BLaER1 treated with 17β-estradiol and CSF1 and Interleukin-3, amounts not matched to agents 10 nM and 100 nM (cell line): ENCODE measurements at regions not wholly inside any gene's neighbourhood (a gene's known extent, or its start where the extent isn't known, plus 50 kb on each side); places are given as distances from the start of the nearest gene placed in this dataset.
"Not testable (repeated sequence)": the region's sequence is repeated elsewhere in the genome, so short reads cannot be mapped to it uniquely, and the experiment has no call there.

ENCODE experiments used
- H3K27ac ChIP-seq, 11 experiments: shearing (Covaris generic); formaldehyde crosslinking; 2 replicates each; pipeline ENCODE4 v1.8.1; 2022
- H3K27me3 ChIP-seq, 11 experiments: shearing (Covaris generic); formaldehyde crosslinking; 2 replicates each; pipeline ENCODE4 v1.8.1; 2022
- H3K36me3 ChIP-seq, 11 experiments: shearing (Covaris generic); formaldehyde crosslinking; 2 replicates each; pipeline ENCODE4 v1.8.1; 2022
- H3K4me1 ChIP-seq, 10 experiments: shearing (Covaris generic); formaldehyde crosslinking; 2 replicates each; pipeline ENCODE4 v1.8.1; 2022
- H3K4me2 ChIP-seq, 11 experiments: shearing (Covaris generic); formaldehyde crosslinking; 2 replicates each; pipeline ENCODE4 v1.8.1; 2022
- H3K4me3 ChIP-seq, 10 experiments: shearing (Covaris generic); formaldehyde crosslinking; 2 replicates each; pipeline ENCODE4 v1.8.1; 2022
- H3K9ac ChIP-seq, 11 experiments: shearing (Covaris generic); formaldehyde crosslinking; 2 replicates each; pipeline ENCODE4 v1.8.1; 2022
- H3K9me3 ChIP-seq, 11 experiments: shearing (Covaris generic); formaldehyde crosslinking; replicated peaks in 1 of 11; 2 replicates each; pipeline ENCODE4 v1.8.1; 2022
- H4K20me1 ChIP-seq, 11 experiments: shearing (Covaris generic); formaldehyde crosslinking; 2 replicates each; pipeline ENCODE4 v1.8.1; 2022
- Cebpa-rat ChIP-seq, 11 experiments: shearing (Covaris generic); IDR thresholded peaks; 2 replicates each; pipeline ENCODE4 v1.8.1; 2022

DNA sequence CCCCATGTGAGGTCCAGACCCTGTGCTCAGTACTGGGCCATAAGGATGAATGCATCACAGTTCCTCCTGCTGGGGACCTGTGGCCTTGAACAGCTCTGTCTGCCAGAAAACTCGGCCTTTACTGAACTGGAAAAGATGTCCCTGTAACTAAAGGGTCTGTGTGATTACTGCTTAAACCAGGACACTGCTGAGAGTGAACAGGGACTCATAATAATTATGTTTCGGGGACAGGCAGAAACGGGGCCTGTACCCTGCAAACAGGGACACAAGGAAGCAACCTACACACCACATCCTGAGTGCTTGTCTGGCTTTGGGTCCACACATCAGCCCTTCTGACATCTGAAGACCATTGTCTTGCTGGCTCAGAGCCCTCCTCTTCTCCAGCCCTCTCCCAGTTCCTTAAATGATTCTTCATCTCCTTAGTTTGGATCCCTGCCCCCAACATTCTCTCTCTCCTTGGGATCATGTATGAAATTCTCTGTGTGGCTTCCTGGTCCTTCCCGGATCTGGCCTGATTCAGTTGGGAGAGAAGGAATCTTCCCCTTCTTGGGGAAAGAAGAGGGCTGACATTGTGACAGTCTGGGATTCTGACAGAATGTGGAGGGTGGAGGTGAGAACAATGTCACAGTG lies 248.0 kb downstream of the MYCN start:
- Histone ChIP-seq H4K20me1 (no peaks in the 10 kb centered on the region), H3K4me1 (peaks cover 0 to 25% (median 19%) of the 10 kb centered on the region in 10 experiments; a peak in 12 of 20 replicates), H3K27ac (no peak overlapping the region), H3K27me3 (no peaks in the 10 kb centered on the region), H3K36me3 (no peaks in the 10 kb centered on the region), H3K9ac (no peak overlapping the region), H3K4me2 (peak overlapping the region in 4 of 11 experiments; percentile 35 to 57 (median 48); a peak in 5 of 22 replicates), H3K4me3 (no peak overlapping the region), H3K9me3 (no peaks in the 10 kb centered on the region)
- TF ChIP-seq Cebpa-rat (IDR thresholded peaks at IDR 0.05) = no peak

DNA sequence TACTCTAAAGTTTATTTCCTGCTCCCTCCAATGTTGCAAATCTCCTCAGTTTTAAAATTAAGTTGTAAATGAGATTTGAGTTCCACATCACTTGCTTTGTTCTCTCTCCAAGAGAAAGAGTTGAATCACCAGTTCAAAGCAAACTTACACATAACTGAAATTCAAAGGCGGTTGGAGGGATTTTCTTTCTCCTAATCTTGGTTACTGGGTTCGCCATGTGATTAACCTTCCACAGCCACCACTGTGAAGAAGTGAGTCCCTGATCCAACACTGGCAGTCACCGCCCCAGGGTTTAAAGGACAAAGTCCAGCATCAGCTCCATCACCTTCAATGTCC lies 247.1 kb downstream of the MYCN start:
- Histone ChIP-seq H3K27ac (no peak overlapping the region), H3K4me3 (no peak overlapping the region), H3K9me3 (no peaks in the 10 kb centered on the region), H3K9ac (no peak overlapping the region), H3K27me3 (no peaks in the 10 kb centered on the region), H3K36me3 (no peaks in the 10 kb centered on the region), H4K20me1 (no peaks in the 10 kb centered on the region), H3K4me2 (peak overlapping the region in 8 of 11 experiments; percentile 8 to 63 (median 41); a peak in 13 of 22 replicates), H3K4me1 (peaks cover 0 to 25% (median 19%) of the 10 kb centered on the region in 10 experiments; a peak in 12 of 20 replicates)
- TF ChIP-seq Cebpa-rat (IDR thresholded peaks at IDR 0.05) = no peak

DNA sequence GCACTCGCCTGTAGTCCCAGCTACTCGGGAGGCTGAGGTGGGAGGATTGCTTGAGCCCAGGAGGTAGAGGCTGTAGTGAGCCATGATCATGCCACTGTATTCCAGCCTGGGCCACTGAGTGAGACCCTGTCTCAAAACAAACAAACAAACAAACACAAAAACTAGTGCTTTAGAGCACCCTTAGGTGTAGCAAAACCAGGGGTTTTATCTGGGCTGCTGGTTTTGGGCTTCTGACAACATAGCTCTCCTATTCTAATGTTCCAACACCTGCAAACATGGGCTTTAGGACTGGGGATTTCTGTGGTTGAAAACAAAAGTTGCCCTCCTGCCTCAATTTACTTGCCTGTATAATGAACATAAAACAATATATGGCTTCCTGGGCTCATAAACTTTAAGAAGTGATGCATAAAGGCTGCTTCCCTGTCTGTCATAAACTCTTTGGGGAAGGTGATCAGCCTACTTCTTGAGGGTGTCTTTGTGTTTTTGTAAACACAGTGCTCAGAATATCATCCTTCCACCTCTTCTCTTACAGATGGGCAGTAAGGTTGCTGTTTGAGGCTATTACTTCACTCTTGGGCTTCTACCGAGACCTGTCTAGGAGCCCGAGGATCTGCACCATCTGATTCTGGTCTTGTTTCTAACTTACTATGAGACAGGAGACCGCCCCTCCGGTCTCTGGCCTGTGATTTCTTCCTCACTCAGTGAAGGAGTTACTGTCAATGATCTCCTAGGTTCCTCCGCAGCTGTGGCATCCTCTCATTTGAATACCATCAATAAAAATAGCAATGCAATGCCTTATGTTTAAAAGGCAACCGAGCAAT lies 246.5 kb downstream of the MYCN start:
- Histone ChIP-seq H4K20me1 (no peaks in the 10 kb centered on the region), H3K4me3 (no peak overlapping the region), H3K9ac (no peak overlapping the region), H3K4me1 (peaks cover 0 to 25% (median 19%) of the 10 kb centered on the region in 10 experiments; a peak in 12 of 20 replicates), H3K9me3 (no peaks in the 10 kb centered on the region), H3K27ac (no peak overlapping the region), H3K36me3 (no peaks in the 10 kb centered on the region), H3K27me3 (no peaks in the 10 kb centered on the region), H3K4me2 (peak overlapping the region in 8 of 11 experiments; percentile 8 to 63 (median 41); a peak in 15 of 22 replicates)
- TF ChIP-seq Cebpa-rat (IDR thresholded peaks at IDR 0.05) = no peak

DNA sequence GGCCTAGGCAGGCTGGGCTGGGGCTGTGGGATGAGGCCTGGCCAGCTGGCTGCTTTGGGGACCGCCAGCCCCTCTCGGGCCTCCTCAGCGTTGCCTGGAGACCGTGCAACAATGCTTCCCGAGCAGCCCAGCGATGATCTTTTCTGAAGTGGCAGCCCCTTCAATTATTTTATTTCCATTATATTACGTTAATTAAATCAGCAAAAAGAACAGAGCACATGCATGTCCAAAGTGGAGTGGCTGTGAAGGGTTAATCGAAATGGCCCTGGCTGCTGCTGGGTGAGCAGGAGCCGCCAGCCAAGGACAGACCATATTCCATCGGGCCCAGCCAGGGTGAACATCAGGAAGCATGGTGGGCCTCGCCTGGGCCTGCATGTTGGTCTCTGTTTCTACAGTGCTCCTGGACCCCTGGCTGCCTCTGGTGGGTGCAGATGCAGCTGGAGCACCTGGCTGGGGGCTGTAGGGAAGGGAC lies 245.5 kb downstream of the MYCN start:
- no peak for TF ChIP-seq Cebpa-rat (IDR thresholded peaks at IDR 0.05)
- peak overlapping the region in 1 of 11 experiments; percentile 63; a peak in 1 of 22 replicates for H3K4me2 ChIP-seq
- peaks cover 0 to 25% (median 19%) of the 10 kb centered on the region in 10 experiments; a peak in 12 of 20 replicates for H3K4me1 ChIP-seq

DNA sequence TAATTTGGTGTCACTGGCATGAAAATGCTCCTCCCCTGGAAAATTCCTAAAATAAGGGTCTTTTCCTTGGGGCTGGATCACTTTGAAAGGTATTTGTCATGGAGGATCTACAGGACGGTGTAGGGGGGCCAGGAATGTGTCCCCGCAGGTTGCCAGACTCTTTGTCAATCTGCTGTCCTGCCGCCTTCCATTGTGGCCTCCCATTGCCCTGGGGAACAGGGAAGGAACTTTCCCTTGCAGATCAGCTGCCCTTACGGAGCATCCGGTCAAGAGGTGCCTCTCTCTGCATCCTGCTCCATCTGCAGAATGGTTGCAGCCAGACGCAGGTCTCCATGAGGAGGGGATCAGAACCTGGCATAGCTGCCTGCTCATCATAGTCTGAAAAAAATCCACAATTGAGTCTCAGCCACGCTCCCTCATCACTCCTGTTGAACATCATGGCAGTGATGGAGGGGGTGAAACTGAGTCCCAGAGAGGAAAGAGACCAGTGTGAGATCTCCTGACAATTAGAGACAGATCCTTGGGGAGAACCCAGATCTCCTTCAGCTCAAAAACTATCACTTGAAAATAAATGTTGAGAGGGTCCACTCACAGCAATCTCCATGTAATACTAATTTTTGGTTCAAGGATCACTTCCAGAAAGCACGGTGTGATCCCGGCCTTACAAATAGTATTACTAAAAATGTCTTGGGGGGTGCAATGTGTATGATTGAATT lies 244.8 kb downstream of the MYCN start:
- H4K20me1 ChIP-seq = no peaks in the 10 kb centered on the region
- H3K9ac ChIP-seq = no peak overlapping the region
- no peak overlapping the region for H3K4me2 ChIP-seq
- H3K27ac ChIP-seq = no peak overlapping the region
- no peaks in the 10 kb centered on the region for H3K9me3 ChIP-seq
- no peak overlapping the region for H3K4me3 ChIP-seq
- no peaks in the 10 kb centered on the region for H3K36me3 ChIP-seq
- TF ChIP-seq Cebpa-rat (IDR thresholded peaks at IDR 0.05) = no peak
- no peaks in the 10 kb centered on the region for H3K27me3 ChIP-seq
- peaks cover 0 to 25% (median 19%) of the 10 kb centered on the region in 10 experiments; a peak in 12 of 20 replicates for H3K4me1 ChIP-seq

More for the DNA sequence above, 245.5 kb downstream of the MYCN start:
- Histone ChIP-seq H3K27me3 (no peaks in the 10 kb centered on the region), H3K9ac (no peak overlapping the region), H3K9me3 (no peaks in the 10 kb centered on the region), H3K27ac (no peak overlapping the region), H3K36me3 (no peaks in the 10 kb centered on the region), H3K4me3 (no peak overlapping the region), H4K20me1 (no peaks in the 10 kb centered on the region)

DNA sequence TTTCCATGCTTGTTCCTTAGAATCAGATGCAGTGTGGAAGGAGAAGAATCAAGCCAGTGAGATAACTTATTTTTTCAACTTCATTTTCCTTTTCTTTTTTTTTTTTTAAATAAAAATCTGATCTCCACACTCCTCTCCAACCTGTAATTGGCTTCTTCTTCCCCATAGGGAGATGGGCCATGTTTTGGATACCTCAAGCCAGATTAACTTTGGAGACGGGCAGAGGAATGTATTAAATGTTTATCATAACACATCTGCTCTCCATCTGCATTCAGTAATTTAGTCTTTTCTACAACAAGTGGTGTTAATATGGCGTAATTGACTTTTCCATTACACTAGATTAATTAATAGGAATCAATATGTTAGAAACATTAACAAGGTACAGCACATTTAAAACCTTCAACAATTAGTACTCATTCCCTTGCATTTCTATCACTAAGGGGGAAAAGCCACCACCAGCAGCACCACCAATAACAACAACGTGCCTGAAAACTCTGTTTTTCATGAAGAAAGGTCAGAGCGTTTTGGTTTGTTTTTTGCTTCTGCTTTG lies 244.1 kb downstream of the MYCN start:
- Histone ChIP-seq H3K4me3 (no peak overlapping the region), H3K27me3 (no peaks in the 10 kb centered on the region), H3K27ac (no peak overlapping the region), H3K9ac (no peak overlapping the region), H3K36me3 (no peaks in the 10 kb centered on the region), H3K4me1 (peaks cover 0 to 25% (median 19%) of the 10 kb centered on the region in 10 experiments; a peak in 12 of 20 replicates), H4K20me1 (no peaks in the 10 kb centered on the region), H3K4me2 (no peak overlapping the region), H3K9me3 (no peaks in the 10 kb centered on the region)
- no peak for TF ChIP-seq Cebpa-rat (IDR thresholded peaks at IDR 0.05)

DNA sequence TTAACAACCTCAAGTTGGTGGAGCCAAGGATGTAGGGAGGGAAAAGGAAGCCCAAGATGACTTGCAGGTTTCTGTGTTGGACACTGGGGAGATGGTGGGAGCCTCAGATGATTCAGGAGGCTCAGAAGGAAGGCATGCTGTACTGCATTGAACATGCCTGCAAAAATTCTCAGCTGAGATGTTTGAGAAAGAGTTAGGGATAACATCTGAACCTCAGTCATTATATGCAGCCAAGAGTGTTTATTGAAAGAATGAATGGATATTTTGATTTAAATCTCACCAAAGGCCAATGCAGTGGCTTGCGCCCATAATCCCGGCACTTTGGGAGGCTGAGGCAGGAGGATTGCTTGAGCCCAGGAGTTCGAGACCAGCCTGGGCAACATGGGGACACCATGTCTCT lies 243.0 kb downstream of the MYCN start:
- Histone ChIP-seq H3K36me3 (no peaks in the 10 kb centered on the region), H3K27me3 (no peaks in the 10 kb centered on the region), H3K27ac (no peak overlapping the region), H3K4me1 (peaks cover 0 to 25% (median 19%) of the 10 kb centered on the region in 10 experiments; a peak in 12 of 20 replicates), H3K9ac (no peak overlapping the region), H3K4me3 (no peak overlapping the region), H3K9me3 (no peaks in the 10 kb centered on the region), H3K4me2 (no peak overlapping the region), H4K20me1 (no peaks in the 10 kb centered on the region)
- no peak for TF ChIP-seq Cebpa-rat (IDR thresholded peaks at IDR 0.05)

DNA sequence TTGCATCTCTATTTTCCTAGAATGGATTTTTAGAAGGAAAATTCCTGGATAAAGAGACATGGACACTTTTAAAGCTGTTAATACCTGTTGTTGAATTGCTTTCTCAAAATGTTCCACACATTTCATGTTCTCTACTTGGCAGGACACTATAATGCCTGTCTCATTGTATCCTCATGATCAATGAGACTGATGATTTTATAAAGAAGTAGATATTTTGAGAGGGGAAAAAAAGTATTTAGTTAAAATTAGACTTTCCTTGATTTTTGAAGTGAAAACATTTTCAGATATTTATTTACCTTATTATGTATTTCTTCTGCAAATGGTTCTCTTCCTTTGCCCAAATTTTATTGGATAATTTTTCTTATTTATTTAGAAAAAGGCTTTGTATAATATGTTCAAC lies 242.5 kb downstream of the MYCN start:
- H3K27me3 ChIP-seq = no peaks in the 10 kb centered on the region
- no peaks in the 10 kb centered on the region for H4K20me1 ChIP-seq
- peaks cover 0 to 20% (median 15%) of the 10 kb centered on the region in 10 experiments; a peak in 12 of 20 replicates for H3K4me1 ChIP-seq
- no peak overlapping the region for H3K4me2 ChIP-seq
- H3K9me3 ChIP-seq = no peaks in the 10 kb centered on the region
- no peaks in the 10 kb centered on the region for H3K36me3 ChIP-seq
- no peak overlapping the region for H3K4me3 ChIP-seq
- no peak for TF ChIP-seq Cebpa-rat (IDR thresholded peaks at IDR 0.05)
- H3K9ac ChIP-seq = no peak overlapping the region
- no peak overlapping the region for H3K27ac ChIP-seq

DNA sequence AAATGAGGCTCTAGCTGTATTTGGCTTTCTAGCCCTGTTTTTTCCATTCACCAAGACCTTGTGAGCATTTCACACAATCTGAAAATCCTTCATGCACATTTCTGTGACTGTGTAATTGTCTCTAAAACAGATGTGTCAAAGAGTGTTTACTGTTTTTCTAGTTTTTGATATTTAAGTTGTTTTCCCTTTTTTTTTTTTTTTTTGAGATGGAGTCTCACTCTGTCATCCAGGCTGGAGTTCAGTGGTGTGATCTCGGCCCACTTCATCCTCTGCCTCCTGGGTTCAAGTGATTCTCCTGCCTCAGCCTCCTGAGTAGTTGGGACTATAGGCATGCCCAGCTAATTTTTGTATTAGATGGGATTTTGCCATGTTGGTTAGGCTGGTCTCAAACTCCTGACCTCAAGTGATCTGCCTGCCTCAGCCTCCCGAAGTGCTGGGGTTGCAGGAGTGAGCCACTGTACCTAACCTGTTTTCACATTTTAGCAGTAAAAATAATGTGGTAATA lies 242.0 kb downstream of the MYCN start:
- H3K4me3 ChIP-seq, H3K36me3 ChIP-seq, H3K4me2 ChIP-seq, H3K27ac ChIP-seq, H3K9me3 ChIP-seq, H3K9ac ChIP-seq, H3K27me3 ChIP-seq, H4K20me1 ChIP-seq: not testable (repeated sequence)
- peaks cover 0 to 15% (median 10%) of the 10 kb centered on the region in 10 experiments; a peak in 12 of 20 replicates for H3K4me1 ChIP-seq
